ENCODE measurements at regions not wholly inside any gene's neighbourhood (a gene's known extent, or its start where the extent isn't known, plus 50 kb on each side); places are given as distances from the start of the nearest gene placed in this dataset.

GRCh38 chr5:36383942-36384341 lies 82.2 kb upstream of the RANBP3L start:
- H3K27me3 ChIP-seq (ENCODE audit: control insufficient read depth in 2 of 2, insufficient read depth in 1 of 2, low read length in 1 of 2): no peaks in the 10 kb centered on the region
- WGBS: 90% methylated on average over 5 of the region's 5 CpGs
- H3K27ac ChIP-seq (ENCODE audit: low read depth in 1 of 2, low read length in 1 of 2): no peak overlapping the region

GRCh38 chr5:36384845-36385244 lies 83.1 kb upstream of the RANBP3L start:
- H3K36me3 ChIP-seq (ENCODE audit: control insufficient read depth in 2 of 2, insufficient read depth in 2 of 2, low read length in 1 of 2): no peaks in the 10 kb centered on the region
- no peak overlapping the region for H3K27ac ChIP-seq (ENCODE audit: low read depth in 1 of 2, low read length in 1 of 2)
- 47% methylated on average over 3 of the region's 3 CpGs for WGBS
- no peaks in the 10 kb centered on the region for H3K9me3 ChIP-seq (ENCODE audit: control insufficient read depth in 2 of 2, insufficient read depth in 1 of 2, low read length in 1 of 2)
- no peaks in the 10 kb centered on the region for H3K27me3 ChIP-seq (ENCODE audit: control insufficient read depth in 2 of 2, insufficient read depth in 1 of 2, low read length in 1 of 2)
- no peak for DNase-seq (ENCODE audit: low read depth in 6 of 9, low spot score in 9 of 9)
- H3K4me3 ChIP-seq (ENCODE audit: low read length in 2 of 2): no peak overlapping the region
- no peaks in the 10 kb centered on the region for H3K4me1 ChIP-seq (ENCODE audit: control insufficient read depth in 2 of 2, insufficient read depth in 2 of 2, low read length in 2 of 2)

More at GRCh38 chr5:36383942-36384341, 82.2 kb upstream of the RANBP3L start:
- H3K4me1 ChIP-seq (ENCODE audit: control insufficient read depth in 2 of 2, insufficient read depth in 2 of 2, low read length in 2 of 2): no peaks in the 10 kb centered on the region
- no peak for DNase-seq (ENCODE audit: low read depth in 6 of 9, low spot score in 9 of 9)
- H3K36me3 ChIP-seq (ENCODE audit: control insufficient read depth in 2 of 2, insufficient read depth in 2 of 2, low read length in 1 of 2): no peaks in the 10 kb centered on the region
- H3K9me3 ChIP-seq (ENCODE audit: control insufficient read depth in 2 of 2, insufficient read depth in 1 of 2, low read length in 1 of 2): no peaks in the 10 kb centered on the region
- H3K4me3 ChIP-seq (ENCODE audit: low read length in 2 of 2): no peak overlapping the region

GRCh38 chr5:36385495-36385894 lies 83.8 kb upstream of the RANBP3L start:
- 96% methylated on average over 2 of the region's 2 CpGs for WGBS
- DNase-seq (ENCODE audit: low read depth in 6 of 9, low spot score in 9 of 9): no peak
- no peaks in the 10 kb centered on the region for H3K9me3 ChIP-seq (ENCODE audit: control insufficient read depth in 2 of 2, insufficient read depth in 1 of 2, low read length in 1 of 2)
- H3K36me3 ChIP-seq (ENCODE audit: control insufficient read depth in 2 of 2, insufficient read depth in 2 of 2, low read length in 1 of 2): no peaks in the 10 kb centered on the region
- no peak overlapping the region for H3K27ac ChIP-seq (ENCODE audit: low read depth in 1 of 2, low read length in 1 of 2)
- H3K4me3 ChIP-seq (ENCODE audit: low read length in 2 of 2): no peak overlapping the region
- H3K4me1 ChIP-seq (ENCODE audit: control insufficient read depth in 2 of 2, insufficient read depth in 2 of 2, low read length in 2 of 2): no peaks in the 10 kb centered on the region
- H3K27me3 ChIP-seq (ENCODE audit: control insufficient read depth in 2 of 2, insufficient read depth in 1 of 2, low read length in 1 of 2): no peaks in the 10 kb centered on the region

GRCh38 chr5:36388288-36388687 lies 86.6 kb upstream of the RANBP3L start:
- Histone ChIP-seq H3K4me3 (ENCODE audit: low read length in 2 of 2) (no peak overlapping the region), H3K9me3 (ENCODE audit: control insufficient read depth in 2 of 2, insufficient read depth in 1 of 2, low read length in 1 of 2) (no peaks in the 10 kb centered on the region), H3K4me1 (ENCODE audit: control insufficient read depth in 2 of 2, insufficient read depth in 2 of 2, low read length in 2 of 2) (no peaks in the 10 kb centered on the region), H3K27ac (ENCODE audit: low read depth in 1 of 2, low read length in 1 of 2) (no peak overlapping the region), H3K36me3 (ENCODE audit: control insufficient read depth in 2 of 2, insufficient read depth in 2 of 2, low read length in 1 of 2) (no peaks in the 10 kb centered on the region), H3K27me3 (ENCODE audit: control insufficient read depth in 2 of 2, insufficient read depth in 1 of 2, low read length in 1 of 2) (no peaks in the 10 kb centered on the region)
- DNase-seq (ENCODE audit: low read depth in 6 of 9, low spot score in 9 of 9): no peak
- WGBS: 96% methylated on average over 4 of the region's 4 CpGs

GRCh38 chr5:36389245-36389644 lies 87.5 kb upstream of the RANBP3L start:
- no peaks in the 10 kb centered on the region for H3K9me3 ChIP-seq (ENCODE audit: control insufficient read depth in 2 of 2, insufficient read depth in 1 of 2, low read length in 1 of 2)
- DNase-seq (ENCODE audit: low read depth in 6 of 9, low spot score in 9 of 9): no peak
- H3K4me1 ChIP-seq (ENCODE audit: control insufficient read depth in 2 of 2, insufficient read depth in 2 of 2, low read length in 2 of 2): no peaks in the 10 kb centered on the region
- no peak overlapping the region for H3K4me3 ChIP-seq (ENCODE audit: low read length in 2 of 2)
- no peaks in the 10 kb centered on the region for H3K27me3 ChIP-seq (ENCODE audit: control insufficient read depth in 2 of 2, insufficient read depth in 1 of 2, low read length in 1 of 2)
- no peak overlapping the region for H3K27ac ChIP-seq (ENCODE audit: low read depth in 1 of 2, low read length in 1 of 2)
- WGBS: 57% methylated on average over 4 of the region's 4 CpGs
- no peaks in the 10 kb centered on the region for H3K36me3 ChIP-seq (ENCODE audit: control insufficient read depth in 2 of 2, insufficient read depth in 2 of 2, low read length in 1 of 2)

- no peak for DNase-seq (ENCODE audit: low read depth in 6 of 9, low spot score in 9 of 9)
- H3K27ac ChIP-seq (ENCODE audit: low read depth in 1 of 2, low read length in 1 of 2): no peak overlapping the region
- 31% methylated on average over 9 of the region's 9 CpGs for whole genome bisulfite sequencing
- no peaks in the 10 kb centered on the region for H3K36me3 ChIP-seq (ENCODE audit: control insufficient read depth in 2 of 2, insufficient read depth in 2 of 2, low read length in 1 of 2)
- H3K4me3 ChIP-seq (ENCODE audit: low read length in 2 of 2): no peak overlapping the region
- H3K9me3 ChIP-seq (ENCODE audit: control insufficient read depth in 2 of 2, insufficient read depth in 1 of 2, low read length in 1 of 2): no peaks in the 10 kb centered on the region
- no peaks in the 10 kb centered on the region for H3K27me3 ChIP-seq (ENCODE audit: control insufficient read depth in 2 of 2, insufficient read depth in 1 of 2, low read length in 1 of 2)
- no peaks in the 10 kb centered on the region for H3K4me1 ChIP-seq (ENCODE audit: control insufficient read depth in 2 of 2, insufficient read depth in 2 of 2, low read length in 2 of 2)
Observed at GRCh38 chr5:36390640-36391039, 88.9 kb upstream of the RANBP3L start.

GRCh38 chr5:36392186-36392585 lies 90.5 kb upstream of the RANBP3L start:
- Histone ChIP-seq H3K27ac (ENCODE audit: low read depth in 1 of 2, low read length in 1 of 2) (no peak overlapping the region), H3K4me3 (ENCODE audit: low read length in 2 of 2) (no peak overlapping the region), H3K9me3 (ENCODE audit: control insufficient read depth in 2 of 2, insufficient read depth in 1 of 2, low read length in 1 of 2) (no peaks in the 10 kb centered on the region), H3K36me3 (ENCODE audit: control insufficient read depth in 2 of 2, insufficient read depth in 2 of 2, low read length in 1 of 2) (no peaks in the 10 kb centered on the region), H3K27me3 (ENCODE audit: control insufficient read depth in 2 of 2, insufficient read depth in 1 of 2, low read length in 1 of 2) (no peaks in the 10 kb centered on the region), H3K4me1 (ENCODE audit: control insufficient read depth in 2 of 2, insufficient read depth in 2 of 2, low read length in 2 of 2) (no peaks in the 10 kb centered on the region)
- WGBS: 95% methylated on average over 5 of the region's 5 CpGs
- DNase-seq (ENCODE audit: low read depth in 6 of 9, low spot score in 9 of 9): no peak

GRCh38 chr5:36392818-36393217 lies 91.1 kb upstream of the RANBP3L start:
- Histone ChIP-seq H3K4me1 (ENCODE audit: control insufficient read depth in 2 of 2, insufficient read depth in 2 of 2, low read length in 2 of 2) (no peaks in the 10 kb centered on the region), H3K9me3 (ENCODE audit: control insufficient read depth in 2 of 2, insufficient read depth in 1 of 2, low read length in 1 of 2) (no peaks in the 10 kb centered on the region), H3K36me3 (ENCODE audit: control insufficient read depth in 2 of 2, insufficient read depth in 2 of 2, low read length in 1 of 2) (no peaks in the 10 kb centered on the region), H3K4me3 (ENCODE audit: low read length in 2 of 2) (no peak overlapping the region), H3K27me3 (ENCODE audit: control insufficient read depth in 2 of 2, insufficient read depth in 1 of 2, low read length in 1 of 2) (no peaks in the 10 kb centered on the region), H3K27ac (ENCODE audit: low read depth in 1 of 2, low read length in 1 of 2) (no peak overlapping the region)
- DNase-seq (ENCODE audit: low read depth in 6 of 9, low spot score in 9 of 9): no peak

- DNase-seq (ENCODE audit: low read depth in 6 of 9, low spot score in 9 of 9): no peak
- no peaks in the 10 kb centered on the region for H3K9me3 ChIP-seq (ENCODE audit: control insufficient read depth in 2 of 2, insufficient read depth in 1 of 2, low read length in 1 of 2)
- no peaks in the 10 kb centered on the region for H3K4me1 ChIP-seq (ENCODE audit: control insufficient read depth in 2 of 2, insufficient read depth in 2 of 2, low read length in 2 of 2)
- no peak overlapping the region for H3K27ac ChIP-seq (ENCODE audit: low read depth in 1 of 2, low read length in 1 of 2)
- H3K36me3 ChIP-seq (ENCODE audit: control insufficient read depth in 2 of 2, insufficient read depth in 2 of 2, low read length in 1 of 2): no peaks in the 10 kb centered on the region
- no peak overlapping the region for H3K4me3 ChIP-seq (ENCODE audit: low read length in 2 of 2)
- no peaks in the 10 kb centered on the region for H3K27me3 ChIP-seq (ENCODE audit: control insufficient read depth in 2 of 2, insufficient read depth in 1 of 2, low read length in 1 of 2)
- WGBS: over 99% methylated on average over 4 of the region's 4 CpGs
Observed at GRCh38 chr5:36393656-36394428, 92.1 kb upstream of the RANBP3L start.

Data from thymus (tissue), 11 donors.